Astrocyte (in vitro differentiated cells and primary cell): ENCODE measurements at regions not wholly inside any gene's neighbourhood (a gene's known extent, or its start where the extent isn't known, plus 50 kb on each side); places are given as distances from the start of the nearest gene placed in this dataset.
A peak's percentile ranks its signal among the peaks of the same experiment; 100 is the strongest.

Experiments
- DNase-seq: peaks from one replicate; pipeline ENCODE4 v3.0.0-alpha.2; 2010; ENCODE audit warnings: low read depth
- FAIRE-seq: peaks from 2 replicates; lab custom pipeline; 2011; peaks lifted over from hg19 to GRCh38; lab: Jason Lieb, UNC
- H2AFZ ChIP-seq: 2 replicates; pipeline ENCODE4 v1.6.0; 2012; ENCODE audit warnings: low read depth, low read length, inconsistent platforms
- H3K27ac ChIP-seq: 2 replicates; pipeline ENCODE4 v1.5.1; 2011; ENCODE audit warnings: low read depth, low read length, inconsistent platforms
- H3K27me3 ChIP-seq: 2 replicates; pipeline ENCODE4 v1.6.0; 2011; ENCODE audit warnings: low read length, inconsistent platforms; ENCODE audit not compliant: insufficient read depth
- H3K36me3 ChIP-seq: 2 replicates; pipeline ENCODE4 v1.5.1; 2011; ENCODE audit warnings: low read length, inconsistent platforms; ENCODE audit not compliant: insufficient read depth
- H3K4me1 ChIP-seq: 2 replicates; pipeline ENCODE4 v1.5.1; 2011; ENCODE audit warnings: low read length, inconsistent platforms; ENCODE audit not compliant: insufficient read depth
- H3K4me2 ChIP-seq: 2 replicates; pipeline ENCODE4 v1.6.0; 2012; ENCODE audit warnings: low read length, inconsistent platforms
- H3K4me3 ChIP-seq: 2 replicates; pipeline ENCODE4 v1.5.1; 2011; ENCODE audit warnings: low read depth, mild to moderate bottlenecking, low read length, inconsistent platforms; ENCODE audit not compliant: insufficient read depth
- H3K79me2 ChIP-seq: 2 replicates; pipeline ENCODE4 v1.6.0; 2012; ENCODE audit warnings: mild to moderate bottlenecking, low read length, inconsistent platforms; ENCODE audit not compliant: insufficient read depth
- H3K9ac ChIP-seq: 2 replicates; pipeline ENCODE4 v1.6.0; 2012; ENCODE audit warnings: mild to moderate bottlenecking, low read length, inconsistent platforms
- H3K9me3 ChIP-seq: 2 replicates; pipeline ENCODE4 v1.5.1; 2012; ENCODE audit warnings: low read depth, mild to moderate bottlenecking, low read length, inconsistent platforms; ENCODE audit not compliant: insufficient read depth
- H4K20me1 ChIP-seq: 2 replicates; pipeline ENCODE4 v1.6.0; 2012; ENCODE audit warnings: low read length, inconsistent platforms; ENCODE audit not compliant: insufficient read depth
- H3K27ac Mint-ChIP-seq: one replicate; pipeline ENCODE4 v1.8.0; 2021; ENCODE audit warnings: mild to moderate bottlenecking, mixed read lengths; ENCODE audit not compliant: unreplicated experiment
- H3K27me3 Mint-ChIP-seq: one replicate; pipeline ENCODE4 v1.8.0; 2021; ENCODE audit warnings: low read depth, mixed read lengths; ENCODE audit not compliant: unreplicated experiment
- H3K36me3 Mint-ChIP-seq: one replicate; pipeline ENCODE4 v1.8.0; 2021; ENCODE audit warnings: low read depth, mixed read lengths; ENCODE audit not compliant: unreplicated experiment
- H3K4me1 Mint-ChIP-seq: one replicate; pipeline ENCODE4 v1.8.0; 2021; ENCODE audit warnings: low read depth, mixed read lengths; ENCODE audit not compliant: unreplicated experiment
- H3K4me3 Mint-ChIP-seq: one replicate; pipeline ENCODE4 v1.8.0; 2021; ENCODE audit warnings: mild to moderate bottlenecking, moderate library complexity, mixed read lengths; ENCODE audit not compliant: unreplicated experiment
- H3K9me3 Mint-ChIP-seq: one replicate; pipeline ENCODE4 v1.8.0; 2021; ENCODE audit warnings: mild to moderate bottlenecking, mixed read lengths; ENCODE audit not compliant: unreplicated experiment
- EZH2 ChIP-seq: IDR thresholded peaks from 2 replicates; pipeline ENCODE4 v1.6.1; 2012; ENCODE audit warnings: mild to moderate bottlenecking, low read length, inconsistent platforms; ENCODE audit not compliant: insufficient read depth
- TF ChIP-seq, protein P1 (sequence below): IDR thresholded peaks from 2 replicates; pipeline ENCODE4 v1.5.1; 2011; ENCODE audit warnings: low read depth, mild to moderate bottlenecking, inconsistent platforms, low read length, moderate library complexity; ENCODE audit not compliant: insufficient read depth

DNA sequence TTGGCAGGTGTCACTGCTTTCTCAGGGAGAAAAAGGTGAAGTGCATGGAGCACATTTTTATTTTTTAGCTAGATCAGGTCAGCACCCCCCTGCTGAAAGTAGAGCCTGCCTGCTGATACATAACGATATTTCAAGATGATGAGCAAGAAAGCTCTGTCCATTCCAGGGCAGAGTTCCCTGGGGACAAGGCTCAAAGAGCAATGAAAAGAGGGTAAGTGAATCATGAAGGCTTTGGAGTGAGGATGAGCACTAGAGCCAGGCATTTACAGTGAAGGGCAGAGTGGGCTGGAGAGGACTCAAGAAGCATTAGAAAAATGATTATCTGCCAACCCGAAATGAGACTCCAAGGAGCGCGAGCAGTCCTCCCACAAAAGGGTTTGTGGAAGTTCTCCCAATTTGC is 345.7 kb downstream of the TLE4 start:
- no peak overlapping the region for H3K9ac ChIP-seq
- Mint-ChIP-seq H3K27me3 (peaks cover 1% of the 10 kb centered on the region), H3K36me3 (no peaks in the 10 kb centered on the region), H3K4me3 (no peak overlapping the region), H3K4me1 (no peaks in the 10 kb centered on the region), H3K9me3 (peaks cover 2% of the 10 kb centered on the region), H3K27ac (no peak overlapping the region)
- no peaks in the 10 kb centered on the region for H3K36me3 ChIP-seq
- TF ChIP-seq EZH2, result no peak
- TF ChIP-seq, protein P1, sequence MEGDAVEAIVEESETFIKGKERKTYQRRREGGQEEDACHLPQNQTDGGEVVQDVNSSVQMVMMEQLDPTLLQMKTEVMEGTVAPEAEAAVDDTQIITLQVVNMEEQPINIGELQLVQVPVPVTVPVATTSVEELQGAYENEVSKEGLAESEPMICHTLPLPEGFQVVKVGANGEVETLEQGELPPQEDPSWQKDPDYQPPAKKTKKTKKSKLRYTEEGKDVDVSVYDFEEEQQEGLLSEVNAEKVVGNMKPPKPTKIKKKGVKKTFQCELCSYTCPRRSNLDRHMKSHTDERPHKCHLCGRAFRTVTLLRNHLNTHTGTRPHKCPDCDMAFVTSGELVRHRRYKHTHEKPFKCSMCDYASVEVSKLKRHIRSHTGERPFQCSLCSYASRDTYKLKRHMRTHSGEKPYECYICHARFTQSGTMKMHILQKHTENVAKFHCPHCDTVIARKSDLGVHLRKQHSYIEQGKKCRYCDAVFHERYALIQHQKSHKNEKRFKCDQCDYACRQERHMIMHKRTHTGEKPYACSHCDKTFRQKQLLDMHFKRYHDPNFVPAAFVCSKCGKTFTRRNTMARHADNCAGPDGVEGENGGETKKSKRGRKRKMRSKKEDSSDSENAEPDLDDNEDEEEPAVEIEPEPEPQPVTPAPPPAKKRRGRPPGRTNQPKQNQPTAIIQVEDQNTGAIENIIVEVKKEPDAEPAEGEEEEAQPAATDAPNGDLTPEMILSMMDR, result no peak
- H3K4me2 ChIP-seq, result no peak overlapping the region
- no peak for DNase-seq
- H3K79me2 ChIP-seq, result no peaks in the 10 kb centered on the region
- no peaks in the 10 kb centered on the region for H3K27me3 ChIP-seq
- no peaks in the 10 kb centered on the region for H3K9me3 ChIP-seq
- H2AFZ ChIP-seq, result no peak overlapping the region
- H3K4me3 ChIP-seq, result no peak overlapping the region
- no peak overlapping the region for H3K27ac ChIP-seq
- no peak for FAIRE-seq
- no peaks in the 10 kb centered on the region for H3K4me1 ChIP-seq
- no peaks in the 10 kb centered on the region for H4K20me1 ChIP-seq

DNA sequence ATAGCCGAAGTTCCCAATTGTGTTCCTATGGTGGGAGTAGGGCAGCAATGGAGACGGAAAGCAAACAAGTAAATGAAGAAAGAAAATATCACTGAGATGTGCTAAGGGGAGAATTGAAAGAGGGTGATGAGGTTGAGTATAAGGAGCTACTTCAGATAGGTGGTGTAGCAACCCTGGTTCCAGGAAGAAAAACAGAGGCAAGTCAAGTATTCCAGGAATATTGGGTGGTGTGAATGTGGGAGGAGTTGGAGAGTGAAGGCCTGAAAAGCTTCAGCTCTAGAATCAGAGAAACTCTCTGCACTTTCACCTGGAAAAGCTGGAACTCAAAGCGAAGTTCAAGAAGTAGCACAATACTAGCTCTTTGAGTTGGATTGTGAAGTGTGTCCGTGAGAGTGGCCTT is 342.1 kb downstream of the TLE4 start:
- no peak overlapping the region for H3K27ac ChIP-seq
- H3K9ac ChIP-seq, result no peak overlapping the region
- H3K27me3 Mint-ChIP-seq, result peaks cover 1% of the 10 kb centered on the region
- no peaks in the 10 kb centered on the region for H3K36me3 ChIP-seq
- H3K9me3 ChIP-seq, result no peaks in the 10 kb centered on the region
- TF ChIP-seq EZH2, result no peak
- TF ChIP-seq, protein P1, result no peak
- H2AFZ ChIP-seq, result no peak overlapping the region
- H3K9me3 Mint-ChIP-seq, result peaks cover 9% of the 10 kb centered on the region
- H3K4me1 Mint-ChIP-seq, result no peaks in the 10 kb centered on the region
- no peak overlapping the region for H3K4me3 ChIP-seq
- no peaks in the 10 kb centered on the region for H3K4me1 ChIP-seq
- DNase-seq, result no peak
- no peaks in the 10 kb centered on the region for H4K20me1 ChIP-seq
- H3K27me3 ChIP-seq, result no peaks in the 10 kb centered on the region
- H3K79me2 ChIP-seq, result no peaks in the 10 kb centered on the region
- FAIRE-seq, result no peak
- H3K4me2 ChIP-seq, result no peak overlapping the region
- no peaks in the 10 kb centered on the region for H3K36me3 Mint-ChIP-seq
- H3K4me3 Mint-ChIP-seq, result no peak overlapping the region
- no peak overlapping the region for H3K27ac Mint-ChIP-seq

DNA sequence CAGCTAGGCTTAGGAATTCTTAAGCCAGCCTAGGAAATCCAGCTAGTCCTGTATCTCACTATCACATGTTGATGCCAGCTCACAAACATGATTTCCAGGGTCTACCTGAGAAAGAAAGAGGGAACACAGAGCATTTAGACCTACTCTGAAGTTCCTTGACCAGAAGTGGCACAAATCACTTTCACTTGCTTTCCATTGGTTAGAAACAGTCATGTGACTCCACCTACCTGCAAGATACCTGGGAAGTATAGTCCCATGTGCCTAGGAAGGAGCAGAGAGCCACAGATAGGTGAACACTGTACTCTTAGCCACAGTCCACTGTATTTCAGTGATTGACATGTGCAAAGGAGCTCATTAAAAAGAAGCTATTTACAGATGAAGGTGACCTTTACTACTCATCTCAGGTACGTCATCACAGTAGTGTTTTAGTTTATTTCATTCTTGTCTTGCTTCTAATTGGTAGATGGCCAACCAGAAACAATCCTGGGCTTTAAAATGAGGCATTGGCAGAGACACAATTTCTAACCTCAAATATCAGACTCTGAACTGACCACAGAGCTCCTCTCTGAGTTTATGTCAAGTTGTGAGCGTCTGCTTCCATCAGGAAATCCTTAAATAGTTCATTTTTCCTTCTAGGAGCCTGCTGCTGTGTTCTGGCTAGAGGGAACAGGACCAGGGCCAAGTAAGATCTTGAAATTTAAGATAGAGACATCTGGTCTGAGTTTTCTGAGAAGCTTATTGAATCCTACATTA is 340.7 kb downstream of the TLE4 start:
- no peak for FAIRE-seq

More for the DNA sequence above, 340.7 kb downstream of the TLE4 start:
- Histone ChIP-seq H3K79me2 (no peaks in the 10 kb centered on the region), H3K36me3 (no peaks in the 10 kb centered on the region), H3K27me3 (no peaks in the 10 kb centered on the region), H4K20me1 (no peaks in the 10 kb centered on the region), H3K4me2 (no peak overlapping the region), H3K4me3 (no peak overlapping the region), H3K27ac (no peak overlapping the region), H2AFZ (no peak overlapping the region), H3K9me3 (no peaks in the 10 kb centered on the region), H3K4me1 (no peaks in the 10 kb centered on the region), H3K9ac (no peak overlapping the region)
- peak; percentile 70 for DNase-seq
- Mint-ChIP-seq H3K27me3 (no peaks in the 10 kb centered on the region), H3K9me3 (peaks cover 9% of the 10 kb centered on the region), H3K27ac (no peak overlapping the region), H3K36me3 (no peaks in the 10 kb centered on the region), H3K4me3 (no peak overlapping the region), H3K4me1 (no peaks in the 10 kb centered on the region)
- TF ChIP-seq, protein P1, result no peak
- no peak for TF ChIP-seq EZH2
